ENCODE measurements at regions not wholly inside any gene's neighbourhood (a gene's known extent, or its start where the extent isn't known, plus 50 kb on each side); places are given as distances from the start of the nearest gene placed in this dataset.

- TF ChIP-seq, protein P1, sequence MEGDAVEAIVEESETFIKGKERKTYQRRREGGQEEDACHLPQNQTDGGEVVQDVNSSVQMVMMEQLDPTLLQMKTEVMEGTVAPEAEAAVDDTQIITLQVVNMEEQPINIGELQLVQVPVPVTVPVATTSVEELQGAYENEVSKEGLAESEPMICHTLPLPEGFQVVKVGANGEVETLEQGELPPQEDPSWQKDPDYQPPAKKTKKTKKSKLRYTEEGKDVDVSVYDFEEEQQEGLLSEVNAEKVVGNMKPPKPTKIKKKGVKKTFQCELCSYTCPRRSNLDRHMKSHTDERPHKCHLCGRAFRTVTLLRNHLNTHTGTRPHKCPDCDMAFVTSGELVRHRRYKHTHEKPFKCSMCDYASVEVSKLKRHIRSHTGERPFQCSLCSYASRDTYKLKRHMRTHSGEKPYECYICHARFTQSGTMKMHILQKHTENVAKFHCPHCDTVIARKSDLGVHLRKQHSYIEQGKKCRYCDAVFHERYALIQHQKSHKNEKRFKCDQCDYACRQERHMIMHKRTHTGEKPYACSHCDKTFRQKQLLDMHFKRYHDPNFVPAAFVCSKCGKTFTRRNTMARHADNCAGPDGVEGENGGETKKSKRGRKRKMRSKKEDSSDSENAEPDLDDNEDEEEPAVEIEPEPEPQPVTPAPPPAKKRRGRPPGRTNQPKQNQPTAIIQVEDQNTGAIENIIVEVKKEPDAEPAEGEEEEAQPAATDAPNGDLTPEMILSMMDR (IDR thresholded peaks at IDR 0.05), result no peak
- TF ChIP-seq POLR2A (IDR thresholded peaks at IDR 0.05), result no peak
- intact Hi-C loops (cut with DNase I; ENCODE audit: low total_unique reads), result no loop called here
- no peak for DNase-seq (ENCODE audit: low spot score in 2 of 2)
- H3K4me3 ChIP-seq (ENCODE audit: low read depth, poor library complexity, severe bottlenecking), result no peak overlapping the region
- WGBS, 2 donors, result 88% methylated on average over 8 of the region's 8 CpGs
Measured at GRCh38 chr11:92436034-92436920, 211.7 kb downstream of the FAT3 start.

DNA sequence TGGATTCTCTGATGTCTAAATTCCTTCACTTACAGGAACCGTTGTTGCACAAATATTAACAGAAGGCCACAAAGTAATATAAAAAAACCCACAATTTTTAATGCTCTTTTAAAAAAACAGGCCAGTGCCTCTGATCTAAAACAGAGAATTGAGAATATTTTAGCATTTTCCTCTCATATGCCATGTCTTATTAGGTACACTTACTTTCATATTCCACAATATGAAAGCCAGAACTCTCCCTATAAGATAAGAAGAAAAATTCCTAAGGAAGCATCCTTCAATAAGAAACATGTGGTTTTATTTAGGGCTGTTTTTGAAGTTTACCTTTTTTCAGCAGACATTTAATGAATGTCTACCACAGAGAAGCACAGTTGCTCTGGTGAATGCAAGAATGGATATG lies 214.5 kb downstream of the FAT3 start:
- DNase-seq (ENCODE audit: low spot score in 2 of 2), result no peak
- WGBS, 2 donors, result 42 to 65% methylated on average over 1 of the region's 1 CpG
- no peak overlapping the region for H3K4me3 ChIP-seq (ENCODE audit: low read depth, poor library complexity, severe bottlenecking)
- TF ChIP-seq POLR2A (IDR thresholded peaks at IDR 0.05), result no peak
- TF ChIP-seq, protein P1 (IDR thresholded peaks at IDR 0.05), result no peak
- intact Hi-C loops (cut with DNase I; ENCODE audit: low total_unique reads), result no loop called here

DNA sequence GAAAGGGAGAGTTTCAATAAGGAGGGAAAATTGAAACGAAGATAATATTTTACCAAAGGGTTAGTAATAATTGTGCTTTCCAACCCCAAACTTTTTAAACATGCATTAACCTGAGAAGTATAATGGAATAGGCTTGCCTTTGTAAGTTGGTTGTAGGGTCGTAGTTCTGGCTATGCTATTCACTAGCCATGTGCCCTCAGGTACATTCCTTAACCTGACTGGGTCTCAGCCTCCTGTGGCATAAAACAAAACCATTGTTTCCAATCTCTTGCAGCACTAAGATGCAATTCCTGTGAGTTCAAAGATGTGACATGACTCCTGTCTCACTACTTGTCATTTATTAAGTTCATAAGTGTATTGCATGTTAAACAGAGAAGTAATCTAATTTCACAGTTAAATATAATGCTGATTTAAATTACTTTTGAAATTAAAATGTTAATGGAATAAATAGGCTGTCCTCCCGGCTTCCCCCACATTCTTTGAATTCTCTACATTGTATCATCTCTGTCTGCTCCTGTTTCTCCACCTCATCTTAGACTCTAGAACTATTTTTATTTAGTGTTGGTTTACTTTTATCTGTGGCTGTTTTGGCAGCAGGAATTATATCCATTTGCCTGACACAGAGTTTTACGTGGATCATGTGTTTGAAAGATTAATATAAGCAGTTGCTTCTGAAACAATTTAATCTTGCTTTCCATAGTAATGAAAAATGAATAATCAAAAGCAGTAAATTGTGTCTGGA lies 216.3 kb downstream of the FAT3 start:
- no peak overlapping the region for H3K4me3 ChIP-seq (ENCODE audit: low read depth, poor library complexity, severe bottlenecking)

DNA sequence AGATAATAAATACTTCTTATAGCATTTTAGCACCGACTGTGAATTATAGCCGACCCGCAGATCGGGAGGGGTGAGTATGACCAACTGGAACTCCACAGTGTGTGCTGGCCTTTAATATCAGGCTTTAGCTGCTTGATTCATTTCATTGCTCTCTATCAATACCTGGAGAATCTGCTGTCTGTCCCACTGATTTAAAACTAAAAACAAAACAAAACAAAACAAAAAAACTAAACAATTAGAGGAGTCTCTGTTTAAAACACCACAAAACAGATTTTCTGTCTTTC lies 216.8 kb downstream of the FAT3 start:
- no peak for DNase-seq (ENCODE audit: low spot score in 2 of 2)
- TF ChIP-seq POLR2A (IDR thresholded peaks at IDR 0.05), result no peak
- TF ChIP-seq, protein P1 (IDR thresholded peaks at IDR 0.05), result no peak
- intact Hi-C loops (cut with DNase I; ENCODE audit: low total_unique reads), result no loop called here
- WGBS, 2 donors, result 60 to 64% methylated on average over 4 of the region's 4 CpGs
- H3K4me3 ChIP-seq (ENCODE audit: low read depth, poor library complexity, severe bottlenecking), result no peak overlapping the region

More for the DNA sequence above, 216.3 kb downstream of the FAT3 start:
- intact Hi-C loops (cut with DNase I; ENCODE audit: low total_unique reads), result no loop called here
- TF ChIP-seq POLR2A (IDR thresholded peaks at IDR 0.05), result no peak
- TF ChIP-seq, protein P1 (IDR thresholded peaks at IDR 0.05), result no peak
- WGBS, 2 donors, result 58 to 59% methylated on average over 4 of the region's 4 CpGs
- DNase-seq (ENCODE audit: low spot score in 2 of 2), result no peak

DNA sequence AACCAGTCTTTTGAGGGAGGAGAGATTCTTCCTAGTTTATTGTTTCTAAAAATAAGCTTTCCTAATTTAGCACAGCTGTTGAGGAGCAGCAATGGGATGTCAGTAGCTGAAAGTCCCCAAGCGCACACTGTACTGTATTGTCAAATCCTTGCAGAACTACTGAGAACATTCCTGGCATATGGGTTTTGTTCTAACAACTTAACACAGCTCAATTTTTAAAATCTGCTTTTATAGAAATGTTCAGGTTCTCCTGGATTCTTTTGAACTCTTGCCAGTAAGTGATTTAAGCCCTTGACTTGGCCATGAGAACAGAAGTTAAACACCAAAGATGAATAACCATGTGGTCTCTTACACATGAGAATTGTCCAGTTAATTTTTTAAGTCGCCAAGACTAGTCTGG lies 218.6 kb downstream of the FAT3 start:
- WGBS, 2 donors, result 31 to 50% methylated on average over 2 of the region's 2 CpGs
- H3K4me3 ChIP-seq (ENCODE audit: low read depth, poor library complexity, severe bottlenecking), result no peak overlapping the region
- intact Hi-C loops (cut with DNase I; ENCODE audit: low total_unique reads), result no loop called here
- DNase-seq (ENCODE audit: low spot score in 2 of 2), result no peak
- TF ChIP-seq POLR2A (IDR thresholded peaks at IDR 0.05), result no peak
- TF ChIP-seq, protein P1 (IDR thresholded peaks at IDR 0.05), result no peak
